NCI-H446 (cell line): ENCODE measurements at regions not wholly inside any gene's neighbourhood (a gene's known extent, or its start where the extent isn't known, plus 50 kb on each side); places are given as distances from the start of the nearest gene placed in this dataset.
A peak's percentile ranks its signal among the peaks of the same experiment; 100 is the strongest.

Source experiments
- DNase-seq, 2 experiments: peaks; one replicate each; lab custom pipeline; 2025; lab: John Stamatoyannopoulos, UW

- DNase-seq = peak; percentile 17 to 58
Observed at GRCh38 chr11:45473341-45473895, 187.3 kb upstream of the SYT13 start.

- no peak for DNase-seq
Observed at GRCh38 chr11:45472716-45473317, 186.7 kb upstream of the SYT13 start.

- DNase-seq = no peak
Observed at GRCh38 chr11:45471266-45471665, 185.1 kb upstream of the SYT13 start.

- no peak for DNase-seq
Observed at GRCh38 chr11:45470794-45471167, 184.6 kb upstream of the SYT13 start.

GRCh38 chr11:45470151-45470793, 184.1 kb upstream of the SYT13 start:
- DNase-seq = peak; percentile 6 to 71

GRCh38 chr11:45468267-45468856, 182.2 kb upstream of the SYT13 start:
- DNase-seq = no peak

GRCh38 chr11:45463541-45463940, 177.4 kb upstream of the SYT13 start:
- DNase-seq = no peak

- DNase-seq = no peak
Observed at GRCh38 chr11:45461514-45461913, 175.4 kb upstream of the SYT13 start.

GRCh38 chr11:45459491-45459890, 173.3 kb upstream of the SYT13 start:
- DNase-seq = no peak

- DNase-seq = no peak
Observed at GRCh38 chr11:45458269-45458668, 172.1 kb upstream of the SYT13 start.

GRCh38 chr11:45457649-45458048, 171.5 kb upstream of the SYT13 start:
- no peak for DNase-seq

- DNase-seq = no peak
Observed at GRCh38 chr11:45456686-45457085, 170.5 kb upstream of the SYT13 start.

GRCh38 chr11:45455536-45455935, 169.4 kb upstream of the SYT13 start:
- DNase-seq = peak; percentile 38 to 70

- DNase-seq = no peak
Observed at GRCh38 chr11:45454917-45455401, 168.8 kb upstream of the SYT13 start.

- no peak for DNase-seq
Observed at GRCh38 chr11:45453721-45454120, 167.6 kb upstream of the SYT13 start.

- DNase-seq = no peak
Observed at GRCh38 chr11:45451766-45452440, 165.8 kb upstream of the SYT13 start.

GRCh38 chr11:45450189-45450588, 164.0 kb upstream of the SYT13 start:
- DNase-seq = no peak

- DNase-seq = no peak
Observed at GRCh38 chr11:45449036-45449601, 163.0 kb upstream of the SYT13 start.

GRCh38 chr11:45448561-45448960, 162.4 kb upstream of the SYT13 start:
- no peak for DNase-seq

GRCh38 chr11:45446998-45447397, 160.9 kb upstream of the SYT13 start:
- no peak for DNase-seq

- DNase-seq = no peak
Observed at GRCh38 chr11:45446434-45446833, 160.3 kb upstream of the SYT13 start.

- no peak for DNase-seq
Observed at GRCh38 chr11:45444796-45445195, 158.7 kb upstream of the SYT13 start.
